PC-9 (cell line): ENCODE measurements at regions not wholly inside any gene's neighbourhood (a gene's known extent, or its start where the extent isn't known, plus 50 kb on each side); places are given as distances from the start of the nearest gene placed in this dataset.

Experiments used
- BruUV-seq: library from RNA; stranded (reverse); fragments of 400-500 nt; replicated peaks from 2 replicates; lab custom pipeline; 2021; lab: Mats Ljungman, UMichigan
- CTCF ChIA-PET: fragments of 300-600 bp; sonication (Branson Sonifier 250); formaldehyde crosslinking; loops from one replicate; lab custom pipeline; 2022; ENCODE audit warnings: antibody characterized with exemption; lab: Charles Lee
- POLR2A ChIA-PET: fragments of 300-600 bp; sonication (Branson Sonifier 250); formaldehyde crosslinking; loops from one replicate; lab custom pipeline; 2022; ENCODE audit warnings: antibody characterized with exemption; ENCODE audit not compliant: unreplicated experiment; lab: Charles Lee
- DNase-seq, 2 experiments: peaks; one replicate each; pipeline versions ENCODE4 v3.0.0 to v3.0.0-alpha.2; 2015 to 2022; ENCODE audit warnings: mixed read lengths in 1 of 2
- H2AFZ ChIP-seq: fragments of 200-600 bp; sonication (generic); 2 replicates; pipeline ENCODE4 v1.8.1; 2017; ENCODE audit warnings: antibody characterized with exemption
- H3F3A ChIP-seq: fragments of 200-600 bp; sonication (generic); 2 replicates; pipeline ENCODE4 v1.8.1; 2017; ENCODE audit warnings: antibody characterized with exemption, mild to moderate bottlenecking, low read depth; ENCODE audit not compliant: insufficient read depth
- H3K27ac ChIP-seq: fragments of 200-600 bp; sonication (generic); 2 replicates; pipeline ENCODE4 v1.6.1; 2016; ENCODE audit warnings: mixed run types
- H3K27me3 ChIP-seq: fragments of 200-600 bp; sonication (generic); 2 replicates; pipeline ENCODE4 v1.6.1; 2016; ENCODE audit warnings: low read depth, mixed run types; ENCODE audit not compliant: insufficient read depth
- H3K36me3 ChIP-seq: fragments of 200-600 bp; sonication (generic); 2 replicates; pipeline ENCODE4 v1.6.1; 2016; ENCODE audit warnings: low read depth, mixed run types
- H3K4me1 ChIP-seq: fragments of 200-600 bp; sonication (generic); replicated peaks from 2 replicates; pipeline ENCODE4 v1.6.1; 2016; ENCODE audit warnings: mixed run types; ENCODE audit not compliant: insufficient read depth
- H3K4me2 ChIP-seq: fragments of 200-600 bp; sonication (generic); 2 replicates; pipeline ENCODE4 v1.6.1; 2017; ENCODE audit warnings: mixed run types
- H3K4me3 ChIP-seq: fragments of 200-600 bp; sonication (generic); 2 replicates; pipeline ENCODE4 v1.6.1; 2016; ENCODE audit warnings: mixed run types
- H3K79me2 ChIP-seq: fragments of 200-600 bp; sonication (generic); 2 replicates; pipeline ENCODE4 v1.6.1; 2017; ENCODE audit warnings: low read depth, mixed run types
- H3K9me2 ChIP-seq: fragments of 200-600 bp; sonication (generic); 2 replicates; pipeline ENCODE4 v1.8.1; 2017; ENCODE audit warnings: mild to moderate bottlenecking; ENCODE audit not compliant: insufficient read depth
- H3K9me3 ChIP-seq: fragments of 200-600 bp; sonication (generic); 2 replicates; pipeline ENCODE4 v1.8.1; 2016; ENCODE audit warnings: low read depth; ENCODE audit not compliant: insufficient read depth
- H4K20me1 ChIP-seq: fragments of 200-600 bp; sonication (generic); 2 replicates; pipeline ENCODE4 v1.8.1; 2017; ENCODE audit not compliant: insufficient read depth
- EZH2 ChIP-seq: fragments of 200-600 bp; sonication (generic); IDR thresholded peaks from 2 replicates; pipeline ENCODE4 v1.8.0; 2017; ENCODE audit warnings: antibody characterized with exemption, low read depth
- intact Hi-C: fragments of 100-400 bp; cut with micrococcal nuclease; formaldehyde crosslinking; loops from one replicate; pipeline ENCODE4 v1.10.0; 2022; ENCODE audit not compliant: unreplicated experiment
- TF ChIP-seq, protein P1 (sequence below): fragments of 200-600 bp; sonication (generic); conservative IDR thresholded peaks from 2 replicates; pipeline ENCODE4 v1.6.1; 2017; ENCODE audit warnings: mixed run types, antibody characterized with exemption, mild to moderate bottlenecking, moderate library complexity

DNA sequence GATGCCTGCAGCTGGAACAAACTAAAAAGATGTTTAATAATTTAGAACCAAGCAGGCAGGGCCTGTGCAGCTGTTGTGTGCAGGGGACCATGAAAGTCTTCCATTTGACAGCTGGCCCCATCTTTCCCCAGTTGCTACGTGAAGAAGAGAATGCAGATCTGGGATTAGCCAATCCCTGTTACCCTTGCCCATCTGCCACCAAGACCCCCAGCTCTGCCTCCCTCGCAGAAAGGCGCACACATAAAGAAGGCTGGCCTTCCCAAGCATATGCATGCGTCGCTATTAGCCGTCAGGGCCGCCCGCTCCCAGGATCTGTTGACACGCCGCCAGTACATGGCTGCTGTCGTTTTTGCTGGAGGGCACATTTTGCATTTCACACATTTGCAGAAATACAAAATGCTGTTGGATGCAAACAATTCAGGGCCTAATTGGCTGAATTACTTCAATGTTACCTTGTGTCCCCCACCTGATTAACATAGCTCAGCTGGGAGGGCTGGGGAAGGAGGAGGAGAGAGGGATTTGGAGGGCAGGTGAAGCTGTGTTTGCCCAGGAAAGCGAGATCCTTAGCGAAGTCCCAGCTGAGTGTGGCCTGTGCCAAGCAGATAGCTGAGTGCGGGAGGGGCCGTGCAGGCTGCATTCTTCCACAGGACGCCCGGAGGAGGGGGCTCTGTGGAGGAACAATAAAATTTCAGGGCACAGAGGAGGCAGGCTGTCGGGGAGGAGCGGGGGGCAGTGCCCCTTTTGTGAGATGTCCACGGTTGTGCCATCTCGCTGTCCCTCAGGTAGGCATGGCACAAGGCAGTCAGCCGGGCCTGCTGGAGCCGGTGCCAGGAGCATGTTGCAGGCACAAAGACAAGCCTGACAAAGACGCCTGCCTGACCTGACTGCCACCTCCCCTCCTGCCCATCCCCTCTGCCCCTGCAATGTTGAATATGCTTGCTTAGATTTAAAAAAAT lies 443.0 kb upstream of the MKI67 start:
- Histone ChIP-seq H3K36me3 (no peaks in the 10 kb centered on the region), H3K79me2 (no peaks in the 10 kb centered on the region), H3K4me1 (no peaks in the 10 kb centered on the region), H3K27me3 (peaks cover 71% of the 10 kb centered on the region), H3K27ac (no peak overlapping the region), H3K9me3 (no peaks in the 10 kb centered on the region), H3K4me2 (no peak overlapping the region), H3K9me2 (no peaks in the 10 kb centered on the region), H4K20me1 (no peaks in the 10 kb centered on the region), H2AFZ (no peak overlapping the region), H3F3A (no peaks in the 10 kb centered on the region), H3K4me3 (no peak overlapping the region)
- intact Hi-C loops: no loop called here
- POLR2A ChIA-PET: no interaction called here
- TF ChIP-seq, protein P1, sequence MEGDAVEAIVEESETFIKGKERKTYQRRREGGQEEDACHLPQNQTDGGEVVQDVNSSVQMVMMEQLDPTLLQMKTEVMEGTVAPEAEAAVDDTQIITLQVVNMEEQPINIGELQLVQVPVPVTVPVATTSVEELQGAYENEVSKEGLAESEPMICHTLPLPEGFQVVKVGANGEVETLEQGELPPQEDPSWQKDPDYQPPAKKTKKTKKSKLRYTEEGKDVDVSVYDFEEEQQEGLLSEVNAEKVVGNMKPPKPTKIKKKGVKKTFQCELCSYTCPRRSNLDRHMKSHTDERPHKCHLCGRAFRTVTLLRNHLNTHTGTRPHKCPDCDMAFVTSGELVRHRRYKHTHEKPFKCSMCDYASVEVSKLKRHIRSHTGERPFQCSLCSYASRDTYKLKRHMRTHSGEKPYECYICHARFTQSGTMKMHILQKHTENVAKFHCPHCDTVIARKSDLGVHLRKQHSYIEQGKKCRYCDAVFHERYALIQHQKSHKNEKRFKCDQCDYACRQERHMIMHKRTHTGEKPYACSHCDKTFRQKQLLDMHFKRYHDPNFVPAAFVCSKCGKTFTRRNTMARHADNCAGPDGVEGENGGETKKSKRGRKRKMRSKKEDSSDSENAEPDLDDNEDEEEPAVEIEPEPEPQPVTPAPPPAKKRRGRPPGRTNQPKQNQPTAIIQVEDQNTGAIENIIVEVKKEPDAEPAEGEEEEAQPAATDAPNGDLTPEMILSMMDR: no peak
- TF ChIP-seq EZH2: no peak
- no TSS peak for BruUV-seq
- no peak for DNase-seq
- CTCF ChIA-PET: no interaction called here

DNA sequence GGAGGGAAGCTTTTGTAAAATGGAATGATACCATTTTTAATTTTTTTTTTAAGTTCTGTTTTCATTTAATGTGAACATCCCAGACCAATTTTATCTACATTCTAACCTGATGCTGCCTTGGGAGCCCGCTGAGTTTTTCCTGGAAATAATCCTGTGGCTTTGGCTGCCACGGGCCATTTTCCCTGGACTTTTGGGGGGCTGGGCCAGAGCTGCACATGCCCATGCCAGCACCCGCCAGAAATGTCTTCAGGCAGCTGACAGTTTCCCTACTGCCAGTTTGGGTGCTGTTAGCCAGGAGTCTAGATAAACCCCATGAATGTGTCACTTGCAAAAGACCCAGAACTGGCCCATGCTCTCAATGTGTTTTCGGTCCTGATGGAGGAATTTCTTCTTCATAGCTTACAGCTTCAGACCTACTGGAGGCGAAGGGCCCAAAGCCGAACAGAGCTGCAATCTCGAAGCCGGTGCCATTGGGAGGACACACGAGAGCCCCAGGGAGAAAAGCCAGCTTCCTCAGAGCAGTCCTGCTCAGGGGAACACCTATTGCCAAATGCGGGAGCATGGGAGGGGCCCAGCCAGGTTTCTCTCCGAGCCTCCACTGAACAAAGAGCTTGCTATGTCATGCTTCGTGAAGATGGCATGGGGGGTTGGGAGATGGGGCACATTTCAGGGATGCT lies 444.2 kb upstream of the MKI67 start:
- Histone ChIP-seq H3K9me2 (no peaks in the 10 kb centered on the region), H3K27ac (no peak overlapping the region), H3K9me3 (no peaks in the 10 kb centered on the region), H3K4me1 (no peaks in the 10 kb centered on the region), H3F3A (no peaks in the 10 kb centered on the region), H2AFZ (no peak overlapping the region), H3K4me2 (no peak overlapping the region), H3K27me3 (peaks cover 83% of the 10 kb centered on the region), H4K20me1 (no peaks in the 10 kb centered on the region), H3K4me3 (no peak overlapping the region), H3K79me2 (no peaks in the 10 kb centered on the region), H3K36me3 (no peaks in the 10 kb centered on the region)
- ChIA-PET POLR2A (no interaction called here), CTCF (no interaction called here)
- intact Hi-C loops: no loop called here
- BruUV-seq: no TSS peak
- no peak for DNase-seq
- TF ChIP-seq, protein P1: no peak
- TF ChIP-seq EZH2: no peak

DNA sequence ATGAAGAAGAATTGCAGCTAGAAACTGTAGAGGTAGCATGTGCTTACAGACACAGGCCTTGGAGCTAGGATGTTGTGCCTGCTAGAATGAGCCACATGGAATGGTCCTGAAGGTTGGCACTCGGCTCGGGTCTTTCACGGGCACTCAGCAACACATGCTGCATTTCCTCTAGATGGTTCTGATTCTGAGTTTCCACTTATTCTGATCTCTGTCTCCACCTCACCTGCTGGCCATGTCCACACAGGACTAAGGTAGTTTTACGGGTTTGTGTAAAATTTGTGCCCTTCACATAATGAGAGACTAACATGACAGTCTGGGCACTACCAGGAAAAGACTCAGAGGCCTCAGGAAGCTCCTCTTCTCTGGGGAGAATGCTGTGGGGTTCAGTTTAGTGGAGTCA lies 444.8 kb upstream of the MKI67 start:
- no peak overlapping the region for H3K4me2 ChIP-seq
- H4K20me1 ChIP-seq: no peaks in the 10 kb centered on the region
- peaks cover 84% of the 10 kb centered on the region for H3K27me3 ChIP-seq
- ChIA-PET POLR2A (no interaction called here), CTCF (no interaction called here)
- no peaks in the 10 kb centered on the region for H3K9me3 ChIP-seq
- no TSS peak for BruUV-seq
- intact Hi-C loops: no loop called here
- H3K9me2 ChIP-seq: no peaks in the 10 kb centered on the region
- H2AFZ ChIP-seq: no peak overlapping the region
- no peaks in the 10 kb centered on the region for H3K4me1 ChIP-seq
- H3K4me3 ChIP-seq: no peak overlapping the region
- H3K79me2 ChIP-seq: no peaks in the 10 kb centered on the region
- no peak for DNase-seq
- TF ChIP-seq EZH2: no peak
- TF ChIP-seq, protein P1: no peak
- no peak overlapping the region for H3K27ac ChIP-seq
- H3F3A ChIP-seq: no peaks in the 10 kb centered on the region
- H3K36me3 ChIP-seq: no peaks in the 10 kb centered on the region
